ENCODE measurements at regions not wholly inside any gene's neighbourhood (a gene's known extent, or its start where the extent isn't known, plus 50 kb on each side); places are given as distances from the start of the nearest gene placed in this dataset.

- TF ChIP-seq CTCF (IDR thresholded peaks at IDR 0.05) = no peak
- TF ChIP-seq POLR2A (IDR thresholded peaks at IDR 0.05) = no peak
- no peak for TF ChIP-seq POLR2AphosphoS5 (IDR thresholded peaks at IDR 0.05)
Measured at GRCh38 chr4:92128676-92129075, 175.1 kb upstream of the GRID2 start.
